ENCODE measurements at regions not wholly inside any gene's neighbourhood (a gene's known extent, or its start where the extent isn't known, plus 50 kb on each side); places are given as distances from the start of the nearest gene placed in this dataset.
A peak's percentile ranks its signal among the peaks of the same experiment; 100 is the strongest.

GRCh38 chr13:47252627-47253026 lies 355.8 kb upstream of the HTR2A start:
- FAIRE-seq: peak; percentile 13
- H3K4me3 ChIP-seq (ENCODE audit: insufficient read depth, low read depth, low read length): no peak overlapping the region
- no peak overlapping the region for H3K4me2 ChIP-seq (ENCODE audit: low read length)
- H3K9me3 ChIP-seq (ENCODE audit: insufficient read depth, low read depth, low read length): no peaks in the 10 kb centered on the region
- H3K36me3 Mint-ChIP-seq (ENCODE audit: low read depth, unreplicated experiment): no peaks in the 10 kb centered on the region
- no peaks in the 10 kb centered on the region for H3K79me2 ChIP-seq (ENCODE audit: insufficient read depth, low read length)
- no peak overlapping the region for H3K27ac Mint-ChIP-seq (ENCODE audit: unreplicated experiment)
- no peak overlapping the region for H2AFZ ChIP-seq (ENCODE audit: low read depth, low read length)
- peaks cover 6% of the 10 kb centered on the region for H3K4me1 ChIP-seq (ENCODE audit: insufficient read depth, low read length)
- no peak for TF ChIP-seq EZH2 (IDR thresholded peaks at IDR 0.05; ENCODE audit: insufficient read depth, low read length)
- TF ChIP-seq, protein P1, sequence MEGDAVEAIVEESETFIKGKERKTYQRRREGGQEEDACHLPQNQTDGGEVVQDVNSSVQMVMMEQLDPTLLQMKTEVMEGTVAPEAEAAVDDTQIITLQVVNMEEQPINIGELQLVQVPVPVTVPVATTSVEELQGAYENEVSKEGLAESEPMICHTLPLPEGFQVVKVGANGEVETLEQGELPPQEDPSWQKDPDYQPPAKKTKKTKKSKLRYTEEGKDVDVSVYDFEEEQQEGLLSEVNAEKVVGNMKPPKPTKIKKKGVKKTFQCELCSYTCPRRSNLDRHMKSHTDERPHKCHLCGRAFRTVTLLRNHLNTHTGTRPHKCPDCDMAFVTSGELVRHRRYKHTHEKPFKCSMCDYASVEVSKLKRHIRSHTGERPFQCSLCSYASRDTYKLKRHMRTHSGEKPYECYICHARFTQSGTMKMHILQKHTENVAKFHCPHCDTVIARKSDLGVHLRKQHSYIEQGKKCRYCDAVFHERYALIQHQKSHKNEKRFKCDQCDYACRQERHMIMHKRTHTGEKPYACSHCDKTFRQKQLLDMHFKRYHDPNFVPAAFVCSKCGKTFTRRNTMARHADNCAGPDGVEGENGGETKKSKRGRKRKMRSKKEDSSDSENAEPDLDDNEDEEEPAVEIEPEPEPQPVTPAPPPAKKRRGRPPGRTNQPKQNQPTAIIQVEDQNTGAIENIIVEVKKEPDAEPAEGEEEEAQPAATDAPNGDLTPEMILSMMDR (IDR thresholded peaks at IDR 0.05; ENCODE audit: insufficient read depth, low read depth, low read length): no peak
- no peaks in the 10 kb centered on the region for H3K36me3 ChIP-seq (ENCODE audit: insufficient read depth, low read length)
- H3K4me3 Mint-ChIP-seq (ENCODE audit: unreplicated experiment): no peak overlapping the region
- peaks cover 3% of the 10 kb centered on the region for H3K4me1 Mint-ChIP-seq (ENCODE audit: low read depth, unreplicated experiment)
- no peak overlapping the region for H3K27ac ChIP-seq (ENCODE audit: low read depth, low read length)
- H4K20me1 ChIP-seq (ENCODE audit: insufficient read depth, low read length): no peaks in the 10 kb centered on the region
- H3K27me3 Mint-ChIP-seq (ENCODE audit: low read depth, unreplicated experiment): no peaks in the 10 kb centered on the region
- no peaks in the 10 kb centered on the region for H3K27me3 ChIP-seq (ENCODE audit: insufficient read depth, low read length)
- no peak overlapping the region for H3K9ac ChIP-seq (ENCODE audit: low read length)
- H3K9me3 Mint-ChIP-seq (ENCODE audit: unreplicated experiment): no peaks in the 10 kb centered on the region
- peak; percentile 17 for DNase-seq (ENCODE audit: low read depth)

- Histone ChIP-seq H3K9me3 (ENCODE audit: insufficient read depth, low read depth, low read length) (no peaks in the 10 kb centered on the region), H3K4me1 (ENCODE audit: insufficient read depth, low read length) (peaks cover 6% of the 10 kb centered on the region), H4K20me1 (ENCODE audit: insufficient read depth, low read length) (no peaks in the 10 kb centered on the region), H2AFZ (ENCODE audit: low read depth, low read length) (no peak overlapping the region), H3K9ac (ENCODE audit: low read length) (no peak overlapping the region), H3K4me2 (ENCODE audit: low read length) (no peak overlapping the region), H3K27me3 (ENCODE audit: insufficient read depth, low read length) (no peaks in the 10 kb centered on the region), H3K4me3 (ENCODE audit: insufficient read depth, low read depth, low read length) (no peak overlapping the region), H3K79me2 (ENCODE audit: insufficient read depth, low read length) (no peaks in the 10 kb centered on the region), H3K36me3 (ENCODE audit: insufficient read depth, low read length) (no peaks in the 10 kb centered on the region), H3K27ac (ENCODE audit: low read depth, low read length) (no peak overlapping the region)
- Mint-ChIP-seq H3K27me3 (ENCODE audit: low read depth, unreplicated experiment) (no peaks in the 10 kb centered on the region), H3K9me3 (ENCODE audit: unreplicated experiment) (no peaks in the 10 kb centered on the region), H3K27ac (ENCODE audit: unreplicated experiment) (no peak overlapping the region), H3K4me1 (ENCODE audit: low read depth, unreplicated experiment) (peaks cover 3% of the 10 kb centered on the region), H3K36me3 (ENCODE audit: low read depth, unreplicated experiment) (no peaks in the 10 kb centered on the region), H3K4me3 (ENCODE audit: unreplicated experiment) (no peak overlapping the region)
- FAIRE-seq: no peak
- peak; percentile 3 for DNase-seq (ENCODE audit: low read depth)
- no peak for TF ChIP-seq EZH2 (IDR thresholded peaks at IDR 0.05; ENCODE audit: insufficient read depth, low read length)
- TF ChIP-seq, protein P1 (IDR thresholded peaks at IDR 0.05; ENCODE audit: insufficient read depth, low read depth, low read length): no peak
These were observed 354.9 kb upstream of the HTR2A start for GRCh38 chr13:47251771-47252170.

DNA sequence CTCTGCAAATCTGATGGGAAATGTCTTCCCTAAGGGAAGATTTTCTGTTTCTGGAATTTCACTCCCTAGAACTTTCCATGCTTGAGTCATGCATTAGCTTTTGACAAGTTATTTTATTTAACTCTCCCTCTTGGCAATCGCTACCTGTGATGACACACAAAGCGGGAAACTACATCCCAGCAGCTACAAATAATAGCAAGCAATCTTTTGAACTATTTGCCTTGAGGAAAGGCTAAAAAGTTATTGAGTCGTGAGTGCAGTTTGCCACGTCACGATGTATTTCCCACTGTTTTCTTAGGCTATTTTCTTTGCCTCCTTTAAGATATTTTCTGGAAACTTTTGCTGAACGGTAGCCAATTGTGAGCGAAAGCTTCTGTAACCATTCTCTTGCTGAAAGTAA lies 353.3 kb upstream of the HTR2A start:
- Histone ChIP-seq H3K9me3 (ENCODE audit: insufficient read depth, low read depth, low read length) (no peaks in the 10 kb centered on the region), H3K4me3 (ENCODE audit: insufficient read depth, low read depth, low read length) (no peak overlapping the region), H4K20me1 (ENCODE audit: insufficient read depth, low read length) (no peaks in the 10 kb centered on the region), H3K27me3 (ENCODE audit: insufficient read depth, low read length) (no peaks in the 10 kb centered on the region), H3K4me2 (ENCODE audit: low read length) (peak overlapping the region; percentile 47), H3K4me1 (ENCODE audit: insufficient read depth, low read length) (peaks cover 6% of the 10 kb centered on the region), H3K9ac (ENCODE audit: low read length) (no peak overlapping the region), H3K27ac (ENCODE audit: low read depth, low read length) (no peak overlapping the region), H2AFZ (ENCODE audit: low read depth, low read length) (no peak overlapping the region), H3K79me2 (ENCODE audit: insufficient read depth, low read length) (no peaks in the 10 kb centered on the region), H3K36me3 (ENCODE audit: insufficient read depth, low read length) (no peaks in the 10 kb centered on the region)
- no peak overlapping the region for H3K27ac Mint-ChIP-seq (ENCODE audit: unreplicated experiment)
- H3K27me3 Mint-ChIP-seq (ENCODE audit: low read depth, unreplicated experiment): no peaks in the 10 kb centered on the region
- H3K4me3 Mint-ChIP-seq (ENCODE audit: unreplicated experiment): no peak overlapping the region
- TF ChIP-seq EZH2 (IDR thresholded peaks at IDR 0.05; ENCODE audit: insufficient read depth, low read length): no peak
- TF ChIP-seq, protein P1 (IDR thresholded peaks at IDR 0.05; ENCODE audit: insufficient read depth, low read depth, low read length): no peak
- FAIRE-seq: peak; percentile 94
- peak; percentile 91 for DNase-seq (ENCODE audit: low read depth)
- no peaks in the 10 kb centered on the region for H3K9me3 Mint-ChIP-seq (ENCODE audit: unreplicated experiment)
- no peaks in the 10 kb centered on the region for H3K36me3 Mint-ChIP-seq (ENCODE audit: low read depth, unreplicated experiment)
- H3K4me1 Mint-ChIP-seq (ENCODE audit: low read depth, unreplicated experiment): peaks cover 3% of the 10 kb centered on the region

All from astrocyte (in vitro differentiated cells and primary cell).